B cell (primary cell): ENCODE measurements at regions not wholly inside any gene's neighbourhood (a gene's known extent, or its start where the extent isn't known, plus 50 kb on each side); places are given as distances from the start of the nearest gene placed in this dataset.

Experiments
- CTCF ChIP-seq: fragments of 200-600 bp; IDR thresholded peaks from one replicate; pipeline ENCODE4 v1.8.0; 2022; ENCODE audit warnings: antibody characterized with exemption, mild to moderate bottlenecking
- EZH2 ChIP-seq: IDR thresholded peaks from 2 replicates; pipeline ENCODE4 v1.6.1; 2012; ENCODE audit warnings: borderline replicate concordance, low read depth, mild to moderate bottlenecking, moderate library complexity, low read length; ENCODE audit not compliant: insufficient read depth, poor library complexity, severe bottlenecking

GRCh38 chr12:25337916-25338315 is 87.2 kb upstream of the KRAS start:
- TF ChIP-seq CTCF (no peak), EZH2 (no peak)
